Neural cell (in vitro differentiated cells): ENCODE measurements at regions not wholly inside any gene's neighbourhood (a gene's known extent, or its start where the extent isn't known, plus 50 kb on each side); places are given as distances from the start of the nearest gene placed in this dataset.

Experiments
- CTCF ChIP-seq: fragments of 450-650 bp; IDR thresholded peaks from 2 replicates; pipeline ENCODE4 v1.5.1; 2014; ENCODE audit warnings: antibody characterized with exemption, mild to moderate bottlenecking, moderate library complexity; ENCODE audit not compliant: poor library complexity, severe bottlenecking
- EP300 ChIP-seq: fragments of 450-650 bp; conservative IDR thresholded peaks from 2 replicates; pipeline ENCODE4 v1.6.1; 2014; ENCODE audit warnings: antibody characterized with exemption, mild to moderate bottlenecking, moderate library complexity; ENCODE audit not compliant: poor library complexity, severe bottlenecking
- POLR2AphosphoS5 ChIP-seq: IDR thresholded peaks from 2 replicates; pipeline ENCODE4 v1.6.1; 2012
- RAD21 ChIP-seq: fragments of 450-650 bp; conservative IDR thresholded peaks from 2 replicates; pipeline ENCODE4 v1.6.1; 2014; ENCODE audit warnings: antibody characterized with exemption, mild to moderate bottlenecking, moderate library complexity

- TF ChIP-seq POLR2AphosphoS5 (no peak), CTCF (no peak), RAD21 (no peak), EP300 (no peak)
Observed at GRCh38 chr7:136480901-136481300, 387.6 kb upstream of the CHRM2 start.
